Transverse colon (tissue), 4 donors: ENCODE measurements at regions not wholly inside any gene's neighbourhood (a gene's known extent, or its start where the extent isn't known, plus 50 kb on each side); places are given as distances from the start of the nearest gene placed in this dataset.

Source experiments
- EP300 ChIP-seq: sonication (generic); formaldehyde crosslinking; IDR thresholded peaks from one replicate; pipeline ENCODE4 v1.6.1; 2017; ENCODE audit warnings: antibody characterized with exemption, low read depth
- POLR2A ChIP-seq: fragments of 450-650 bp; IDR thresholded peaks from one replicate; pipeline ENCODE4 v1.6.1; 2016; ENCODE audit warnings: antibody characterized with exemption, mild to moderate bottlenecking, moderate library complexity
- POLR2AphosphoS5 ChIP-seq, 3 donors: sonication (generic); formaldehyde crosslinking; IDR thresholded peaks; one replicate each; pipeline ENCODE4 v1.6.1; 2016; ENCODE audit warnings: antibody characterized with exemption in 3 of 3
- TF ChIP-seq, protein P1 (sequence below), 5 experiments: fragments of 200-600 bp in 3 of 5; fragments of 450-650 bp in 2 of 5; sonication (generic) in 3 of 5; IDR thresholded peaks; 1 replicate in 2 of 5; 2 replicates in 3 of 5; pipeline ENCODE4 v1.5.1; 2016 to 2017; ENCODE audit warnings: antibody characterized with exemption in 5 of 5, inconsistent platforms in 3 of 5, mild to moderate bottlenecking in 2 of 5, moderate library complexity in 1 of 5

DNA sequence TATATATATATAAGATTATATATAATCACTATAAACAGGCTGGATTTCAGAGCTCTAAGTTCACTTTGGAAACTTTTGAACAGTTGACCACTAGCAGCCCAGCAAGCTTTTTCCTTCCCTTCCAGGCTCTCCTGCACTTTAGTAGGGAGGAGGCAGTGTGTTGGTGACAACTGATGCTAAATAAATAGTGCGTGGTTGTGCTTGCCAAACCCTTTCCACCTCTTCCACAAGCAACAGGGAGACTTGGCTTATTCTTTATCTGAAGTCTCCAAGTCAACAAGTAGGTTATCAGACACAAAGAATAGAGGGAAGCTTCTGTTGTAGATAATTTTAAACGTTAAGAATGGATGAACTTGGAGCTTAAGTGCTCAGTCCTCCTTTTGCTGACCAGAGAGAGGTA, 408.2 kb upstream of the HNRNPA3 start:
- TF ChIP-seq, protein P1, sequence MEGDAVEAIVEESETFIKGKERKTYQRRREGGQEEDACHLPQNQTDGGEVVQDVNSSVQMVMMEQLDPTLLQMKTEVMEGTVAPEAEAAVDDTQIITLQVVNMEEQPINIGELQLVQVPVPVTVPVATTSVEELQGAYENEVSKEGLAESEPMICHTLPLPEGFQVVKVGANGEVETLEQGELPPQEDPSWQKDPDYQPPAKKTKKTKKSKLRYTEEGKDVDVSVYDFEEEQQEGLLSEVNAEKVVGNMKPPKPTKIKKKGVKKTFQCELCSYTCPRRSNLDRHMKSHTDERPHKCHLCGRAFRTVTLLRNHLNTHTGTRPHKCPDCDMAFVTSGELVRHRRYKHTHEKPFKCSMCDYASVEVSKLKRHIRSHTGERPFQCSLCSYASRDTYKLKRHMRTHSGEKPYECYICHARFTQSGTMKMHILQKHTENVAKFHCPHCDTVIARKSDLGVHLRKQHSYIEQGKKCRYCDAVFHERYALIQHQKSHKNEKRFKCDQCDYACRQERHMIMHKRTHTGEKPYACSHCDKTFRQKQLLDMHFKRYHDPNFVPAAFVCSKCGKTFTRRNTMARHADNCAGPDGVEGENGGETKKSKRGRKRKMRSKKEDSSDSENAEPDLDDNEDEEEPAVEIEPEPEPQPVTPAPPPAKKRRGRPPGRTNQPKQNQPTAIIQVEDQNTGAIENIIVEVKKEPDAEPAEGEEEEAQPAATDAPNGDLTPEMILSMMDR (IDR thresholded peaks at IDR 0.05), result no peak
- TF ChIP-seq POLR2A (no peak), POLR2AphosphoS5 (IDR thresholded peaks at IDR 0.05) (no peak), EP300 (no peak)
